GM19455 (cell line): ENCODE measurements at regions not wholly inside any gene's neighbourhood (a gene's known extent, or its start where the extent isn't known, plus 50 kb on each side); places are given as distances from the start of the nearest gene placed in this dataset.
"Not testable (repeated sequence)": the region's sequence is repeated elsewhere in the genome, so short reads cannot be mapped to it uniquely, and the experiment has no call there.

Experiments used
- ATAC-seq: cut with Tn5 transposase; IDR thresholded peaks from one replicate; pipeline ENCODE4 v1.9.1; 2021; ENCODE audit not compliant: unreplicated experiment

DNA sequence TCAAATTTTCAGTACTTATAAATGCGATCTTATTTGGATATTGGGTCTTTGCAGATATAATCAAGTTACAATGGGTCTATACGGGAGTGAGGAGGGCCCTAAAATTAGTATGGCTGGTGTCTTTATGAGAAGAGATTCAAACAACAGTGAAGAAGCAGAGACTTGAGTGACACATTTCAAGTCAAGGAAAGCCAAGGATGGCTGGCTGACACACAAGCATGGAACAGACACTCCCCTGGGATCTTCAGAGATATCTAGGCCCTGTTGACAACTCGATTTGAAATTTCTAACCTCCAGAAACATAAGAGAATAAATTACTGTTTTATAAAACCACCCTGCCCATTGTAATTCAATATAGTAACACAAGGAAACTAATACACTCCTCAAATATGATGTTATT, 1886.0 kb upstream of the PCDH7 start:
- ATAC-seq = no peak

DNA sequence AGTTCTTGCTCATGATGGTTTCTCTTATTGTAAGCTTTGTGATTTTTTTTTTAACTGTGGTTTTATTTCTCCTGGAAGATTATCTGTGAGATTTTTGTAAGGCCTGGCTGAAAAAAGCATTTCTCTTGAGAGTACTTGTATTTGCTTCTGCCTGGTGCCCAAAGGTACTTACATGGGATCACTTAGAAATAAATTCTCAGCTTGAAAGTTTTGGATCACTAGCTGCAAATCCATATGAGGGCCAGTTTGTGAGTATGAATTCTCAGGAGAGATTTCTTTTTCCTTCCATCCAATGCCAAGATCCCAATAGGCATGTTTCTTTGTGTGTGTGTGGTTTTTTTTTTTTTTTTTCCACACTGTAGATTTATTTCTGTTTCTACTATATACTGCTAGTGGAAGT, 1884.7 kb upstream of the PCDH7 start:
- ATAC-seq = no peak

DNA sequence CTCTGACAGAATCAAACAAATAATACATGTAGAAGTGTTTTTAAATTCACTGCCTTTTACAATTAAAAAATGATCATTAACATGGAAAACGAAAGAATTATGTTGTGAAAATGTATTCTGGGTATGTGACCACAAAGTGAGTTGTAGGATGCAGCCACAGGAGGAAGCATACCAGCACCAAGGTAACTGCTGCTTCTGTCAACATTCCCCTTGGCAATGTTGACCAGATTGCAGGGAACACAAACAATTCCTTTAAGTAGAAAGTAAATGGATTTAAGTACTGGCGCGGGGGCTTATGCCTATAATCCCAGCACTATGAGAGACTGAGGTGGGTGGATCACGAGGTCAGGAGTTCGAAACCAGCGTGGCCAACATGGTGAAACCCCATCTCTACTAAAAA, 1877.9 kb upstream of the PCDH7 start:
- ATAC-seq = no peak

DNA sequence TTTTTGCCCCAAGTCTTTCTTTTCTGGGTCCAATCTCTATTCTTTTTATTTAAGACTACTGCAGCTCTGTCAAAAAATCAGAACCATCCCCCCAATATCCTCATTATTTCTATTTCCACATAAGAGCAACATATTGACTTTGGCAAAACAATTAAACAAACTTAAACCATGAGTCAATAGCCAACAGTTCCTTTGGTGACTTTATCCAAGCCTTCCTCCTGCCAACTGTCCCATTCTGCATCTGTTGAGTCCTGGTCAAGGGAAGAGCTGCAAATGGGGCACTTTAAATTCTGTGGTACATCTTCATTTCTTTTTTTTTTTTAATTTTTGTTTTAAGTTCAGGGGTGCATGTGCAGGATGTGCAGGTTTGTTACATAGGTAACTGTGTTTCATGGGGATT, 1875.0 kb upstream of the PCDH7 start:
- no peak for ATAC-seq

DNA sequence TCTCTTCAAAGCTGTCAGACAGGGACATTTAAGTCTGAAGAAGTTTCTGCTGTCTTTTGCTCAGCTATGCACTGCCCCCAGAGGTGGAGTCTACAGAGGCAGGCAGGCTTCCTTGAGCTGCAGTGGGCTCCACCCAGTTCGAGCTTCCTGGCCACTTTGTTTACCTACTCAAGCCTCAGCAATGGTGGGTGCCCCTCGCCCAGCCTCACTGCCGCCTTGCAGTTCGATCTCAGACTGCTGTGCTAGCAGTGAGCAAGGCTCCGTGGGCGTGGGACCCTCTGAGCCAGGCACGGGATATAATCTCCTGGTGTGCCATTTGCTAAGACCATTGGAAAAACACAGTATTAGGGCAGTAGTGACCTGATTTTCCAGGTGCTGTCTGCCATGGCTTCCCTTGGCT, 1863.1 kb upstream of the PCDH7 start:
- ATAC-seq = not testable (repeated sequence)

DNA sequence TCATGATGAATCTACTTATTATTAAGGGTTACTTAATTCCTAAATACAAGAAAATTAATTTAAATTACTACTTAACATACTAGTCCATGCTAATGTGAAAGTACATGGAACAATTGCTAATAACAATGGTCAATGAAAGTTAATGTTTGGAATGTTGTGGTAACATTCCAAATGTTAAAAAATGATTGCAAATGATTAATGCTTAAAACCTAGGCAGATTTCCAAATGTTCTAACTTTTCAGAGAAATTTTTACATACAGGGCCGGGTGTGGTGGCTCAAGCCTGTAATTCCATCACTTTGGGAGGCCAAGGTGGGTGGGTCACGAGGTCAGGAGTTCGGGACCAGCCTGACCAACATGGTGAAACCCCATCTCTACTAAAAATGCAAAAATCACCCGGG, 1851.3 kb upstream of the PCDH7 start:
- ATAC-seq = no peak

DNA sequence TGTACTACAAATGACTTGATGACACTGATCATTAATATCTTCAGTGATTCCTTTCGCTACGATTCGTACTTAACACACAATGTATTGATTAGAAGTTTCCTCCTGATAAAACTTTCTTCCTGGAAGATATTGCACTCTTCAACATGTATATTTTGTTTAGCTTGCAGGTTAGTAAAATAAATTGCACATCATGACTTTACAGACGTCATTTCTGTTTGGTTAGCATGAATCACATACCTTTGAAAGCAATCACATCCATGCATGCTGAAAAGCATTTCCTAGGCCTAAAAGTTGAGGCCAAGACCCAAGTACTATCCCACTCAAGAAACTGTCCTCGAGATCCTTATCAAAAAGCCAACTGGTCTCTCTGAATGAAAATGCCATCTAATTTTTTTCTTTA, 1841.0 kb upstream of the PCDH7 start:
- no peak for ATAC-seq

DNA sequence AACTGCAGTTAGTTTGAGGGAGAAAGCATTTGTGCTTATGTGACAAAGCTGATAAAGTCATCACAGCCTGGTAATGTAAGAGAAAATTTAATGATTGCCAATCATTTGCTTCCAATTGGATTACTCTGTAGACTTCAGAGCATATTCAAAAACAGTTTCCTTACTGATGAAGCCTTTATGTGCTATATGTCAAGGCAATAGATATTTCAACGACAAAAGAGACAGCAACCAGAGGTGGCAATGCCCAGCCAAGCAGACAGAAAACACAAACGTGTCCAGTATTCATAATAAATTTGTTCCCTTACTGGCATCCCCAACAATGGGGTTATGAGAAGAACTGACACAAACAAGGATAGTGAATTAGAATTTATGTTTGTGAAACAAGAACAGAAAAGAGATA, 1840.3 kb upstream of the PCDH7 start:
- no peak for ATAC-seq

DNA sequence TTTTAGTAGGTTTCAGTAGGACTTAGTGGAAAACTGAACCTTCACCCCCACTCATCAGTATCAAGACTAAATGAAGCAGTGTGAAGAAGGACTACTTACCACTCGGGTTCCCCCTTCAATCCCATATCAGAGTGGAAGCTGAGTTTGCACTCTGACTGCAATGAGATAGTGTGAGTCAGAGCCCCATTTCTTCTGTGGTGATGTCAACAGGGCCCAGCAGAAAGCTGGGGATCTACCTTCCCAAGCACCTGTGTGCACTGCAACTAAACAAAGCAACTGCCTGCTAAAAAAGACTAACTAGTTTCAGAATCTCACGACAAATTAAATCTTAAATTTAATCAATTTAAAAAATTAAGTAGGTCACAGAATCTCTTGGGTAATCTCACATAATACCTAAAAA, 1837.0 kb upstream of the PCDH7 start:
- ATAC-seq = no peak

DNA sequence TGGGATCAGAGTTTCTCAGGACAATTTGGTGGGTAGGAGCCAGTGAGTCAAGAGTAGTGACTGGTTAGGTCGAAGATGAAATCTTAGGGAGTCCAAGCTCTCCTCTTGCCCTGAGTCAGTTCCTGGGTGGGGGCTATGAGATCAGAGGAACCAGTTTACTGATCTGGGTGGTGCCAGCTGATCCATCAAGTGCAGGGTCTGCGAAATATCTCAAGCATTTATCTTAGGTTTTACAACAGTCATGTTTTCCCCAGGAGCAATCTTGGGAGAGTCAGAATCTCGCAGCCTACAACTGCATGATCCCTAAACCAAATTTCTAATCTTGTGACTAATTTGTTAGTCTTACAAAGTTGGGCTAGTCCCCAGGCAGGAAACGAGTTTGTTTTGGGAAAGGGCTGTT, 1833.2 kb upstream of the PCDH7 start:
- ATAC-seq = no peak

DNA sequence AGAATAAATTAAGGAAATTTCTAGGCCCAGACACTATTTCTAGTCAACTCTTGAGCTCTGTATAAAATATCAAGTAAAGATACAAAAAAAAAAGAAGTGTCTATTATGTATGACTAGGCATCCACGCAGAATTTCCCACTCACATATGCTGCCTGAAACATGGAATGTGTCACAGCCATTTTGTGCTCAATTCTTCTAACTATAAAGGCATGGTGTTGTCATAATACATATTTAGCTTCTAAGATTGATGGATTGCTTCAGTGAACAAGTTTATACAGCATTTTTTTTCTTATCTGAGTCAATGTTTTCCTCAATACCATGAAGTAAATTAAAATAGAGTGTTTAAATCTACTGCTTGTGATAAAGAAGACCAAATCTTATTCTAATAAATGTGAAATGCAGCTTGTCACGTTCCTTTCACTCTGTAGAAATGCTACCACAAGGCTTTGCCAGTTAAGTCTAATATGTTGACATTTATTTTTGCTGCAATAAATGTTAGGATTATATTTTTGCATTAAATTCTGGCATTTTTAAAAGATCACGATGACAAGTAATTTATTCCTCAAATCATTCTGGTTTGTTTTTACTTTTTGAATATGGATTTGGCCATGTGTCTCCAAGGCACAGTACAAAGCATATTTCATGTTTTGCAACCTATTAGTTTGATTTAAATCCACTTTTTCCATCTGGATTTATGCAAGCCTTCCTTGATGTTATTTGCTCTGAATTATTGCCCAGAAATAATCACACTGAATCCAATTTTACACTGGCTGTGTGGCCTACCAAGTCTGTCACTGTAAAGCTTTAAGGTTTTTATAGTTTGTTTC, 1829.0 kb upstream of the PCDH7 start:
- no peak for ATAC-seq

DNA sequence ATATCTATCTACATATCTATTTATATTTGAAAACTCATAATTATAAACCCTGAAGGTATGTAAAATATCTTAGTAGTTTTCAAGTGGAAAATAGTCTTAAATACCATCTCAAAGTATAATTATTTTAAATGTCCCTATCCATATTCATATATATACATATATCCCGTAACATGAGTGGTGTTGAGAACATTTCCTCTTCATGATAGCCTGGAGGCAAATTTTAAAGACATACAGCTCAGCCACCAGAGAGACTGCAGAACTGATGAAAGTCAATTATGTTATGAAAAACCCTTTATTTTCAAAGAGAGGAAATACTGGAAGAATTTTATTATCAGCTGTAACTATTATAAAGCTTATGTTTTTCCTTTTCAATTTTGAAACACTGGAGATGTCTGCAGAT, 1806.7 kb upstream of the PCDH7 start:
- no peak for ATAC-seq

DNA sequence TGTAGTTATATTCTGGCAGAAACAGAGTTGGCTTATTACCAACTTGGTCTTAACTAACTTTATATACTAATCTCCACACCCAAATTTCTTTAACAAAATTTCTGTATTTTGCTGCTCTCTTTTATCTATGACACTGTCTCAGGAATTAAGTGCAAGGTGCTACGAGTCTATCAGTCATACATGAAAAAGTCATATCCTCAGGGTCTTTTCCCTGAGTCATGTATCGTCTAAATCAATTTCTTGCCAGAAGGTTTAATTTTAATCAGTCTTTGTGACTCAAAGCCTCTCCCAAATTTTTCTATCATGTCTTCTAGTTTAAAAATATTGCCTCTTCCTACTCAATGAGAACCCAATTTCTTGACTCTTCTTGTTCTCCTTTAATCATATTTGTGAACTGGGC, 1803.6 kb upstream of the PCDH7 start:
- no peak for ATAC-seq

DNA sequence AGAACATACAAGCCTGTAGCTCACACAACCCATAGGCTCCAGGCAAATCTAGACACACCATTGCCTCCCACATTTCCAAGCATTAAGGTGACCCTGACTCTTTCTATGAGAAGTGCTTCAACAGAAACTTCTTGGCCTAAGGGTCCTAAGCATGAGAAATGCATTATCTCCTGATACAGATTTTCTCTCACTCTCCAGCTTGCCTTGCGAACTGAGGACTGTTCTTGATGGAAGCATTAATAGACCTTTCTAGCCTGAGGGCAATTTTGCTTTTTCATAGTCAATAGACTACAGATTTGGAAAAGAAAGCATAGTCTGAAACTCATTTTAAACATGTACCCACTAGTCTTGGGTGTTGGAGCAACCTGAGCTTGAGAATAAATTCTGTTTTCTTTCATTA, 1801.3 kb upstream of the PCDH7 start:
- ATAC-seq = no peak

DNA sequence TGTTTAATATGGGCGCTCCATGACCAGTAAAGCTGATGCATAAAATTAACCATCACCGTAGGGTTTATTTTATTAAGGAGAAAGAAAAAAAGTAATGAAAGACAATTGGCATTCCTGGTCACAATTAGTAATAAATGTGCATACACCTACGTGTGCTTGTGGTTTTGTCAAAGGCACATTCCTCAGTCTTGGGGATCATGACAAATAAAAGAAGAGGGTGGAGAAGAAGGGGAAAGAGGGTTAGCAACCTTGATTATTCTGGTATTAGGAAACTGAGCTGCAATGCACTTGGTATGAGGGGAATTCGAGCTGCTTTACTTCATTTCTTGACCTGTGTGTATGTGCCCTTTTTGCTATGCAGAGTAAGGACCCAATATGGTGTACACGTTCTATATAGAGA, 1798.3 kb upstream of the PCDH7 start:
- no peak for ATAC-seq

DNA sequence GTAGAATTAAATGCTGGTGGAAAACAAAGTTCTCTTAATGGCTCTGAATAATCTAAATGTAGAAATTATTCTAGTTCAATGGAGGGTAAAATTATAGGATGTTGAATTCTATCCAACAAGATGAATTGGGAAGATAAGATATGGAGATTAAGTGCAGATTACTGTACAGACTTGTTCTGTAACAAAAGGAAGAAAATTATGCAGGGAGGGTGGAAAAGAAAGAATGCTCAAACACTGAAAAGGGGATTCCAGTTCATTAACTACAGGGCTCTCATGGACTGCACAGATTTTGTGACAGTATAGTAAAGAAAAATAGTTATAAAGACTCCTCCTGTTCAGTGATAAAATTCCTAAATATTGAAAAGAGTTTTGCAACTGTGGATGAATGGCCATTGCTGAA, 1794.0 kb upstream of the PCDH7 start:
- ATAC-seq = no peak

DNA sequence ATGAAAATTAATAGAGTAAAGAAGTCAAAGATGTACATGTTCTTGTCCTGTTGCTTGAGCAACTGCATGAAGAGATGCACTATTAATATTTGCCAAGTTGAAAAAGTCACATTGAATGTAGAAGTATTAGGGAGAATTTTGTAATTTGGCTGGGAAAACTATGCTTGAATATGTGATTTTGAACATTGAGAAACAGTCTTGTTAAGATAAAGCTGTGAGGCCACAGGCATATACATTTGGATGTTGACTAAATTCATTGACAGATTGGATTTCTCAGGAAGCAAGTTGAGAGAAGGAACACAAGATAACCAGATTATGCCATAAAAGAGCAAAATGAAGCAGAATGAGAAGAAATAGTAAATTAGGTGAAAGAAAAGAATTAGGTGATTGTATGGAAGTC, 1777.5 kb upstream of the PCDH7 start:
- no peak for ATAC-seq

DNA sequence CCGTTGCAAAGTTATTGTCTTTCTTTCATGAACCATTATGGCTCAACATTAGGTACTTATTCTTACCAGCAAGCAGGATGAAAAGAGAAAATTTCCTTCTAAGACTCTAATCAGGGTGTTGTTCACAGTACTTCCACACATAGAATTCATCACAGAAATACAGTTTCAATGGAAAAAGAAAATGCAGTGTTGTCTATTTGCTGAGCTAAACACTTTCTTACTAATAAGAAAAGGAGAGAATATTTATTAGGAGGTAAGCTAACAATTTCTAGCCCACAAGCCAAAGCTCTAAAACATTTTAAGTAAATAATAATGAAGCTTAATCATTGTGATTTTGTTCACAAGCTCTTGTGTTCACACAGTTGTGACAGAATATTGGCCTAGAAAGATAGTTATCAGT, 1772.8 kb upstream of the PCDH7 start:
- no peak for ATAC-seq

DNA sequence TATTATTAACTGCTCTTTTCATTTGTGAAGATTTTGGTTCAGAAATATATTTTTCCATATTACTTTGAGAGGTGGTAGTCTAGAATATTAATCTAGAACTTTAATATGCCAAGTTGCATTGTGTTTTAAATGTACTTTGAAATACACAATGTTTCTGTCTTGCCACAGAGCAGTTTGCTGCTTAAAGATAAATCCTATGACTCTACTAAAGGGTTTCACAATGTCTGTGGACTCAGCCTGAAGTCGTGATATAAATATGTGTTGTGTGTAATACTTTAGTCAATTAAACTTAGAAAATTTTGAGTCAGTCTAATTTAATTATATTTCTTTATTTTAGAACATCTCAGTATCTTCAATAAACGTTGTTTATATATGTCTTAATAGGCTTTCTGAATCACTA, 1771.7 kb upstream of the PCDH7 start:
- no peak for ATAC-seq

DNA sequence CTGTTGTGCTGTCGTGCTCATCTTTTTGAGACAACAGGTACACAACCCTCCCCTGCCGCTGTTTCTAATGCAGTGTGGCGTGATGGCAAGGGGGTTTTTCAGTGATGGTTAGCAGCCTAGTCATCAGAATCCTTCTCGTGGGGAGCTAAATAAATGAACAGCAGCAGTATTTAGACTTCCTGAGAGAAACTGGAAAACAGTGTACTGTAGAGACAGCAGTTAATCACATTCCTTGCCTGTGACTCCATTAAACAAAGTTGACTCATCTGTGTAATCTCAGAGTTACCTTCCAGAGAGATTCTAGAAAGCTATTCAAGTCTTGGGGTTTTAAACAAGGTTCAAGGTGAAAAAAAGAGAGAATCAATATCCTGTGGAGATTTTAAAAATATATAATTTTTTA, 1753.2 kb upstream of the PCDH7 start:
- ATAC-seq = no peak

DNA sequence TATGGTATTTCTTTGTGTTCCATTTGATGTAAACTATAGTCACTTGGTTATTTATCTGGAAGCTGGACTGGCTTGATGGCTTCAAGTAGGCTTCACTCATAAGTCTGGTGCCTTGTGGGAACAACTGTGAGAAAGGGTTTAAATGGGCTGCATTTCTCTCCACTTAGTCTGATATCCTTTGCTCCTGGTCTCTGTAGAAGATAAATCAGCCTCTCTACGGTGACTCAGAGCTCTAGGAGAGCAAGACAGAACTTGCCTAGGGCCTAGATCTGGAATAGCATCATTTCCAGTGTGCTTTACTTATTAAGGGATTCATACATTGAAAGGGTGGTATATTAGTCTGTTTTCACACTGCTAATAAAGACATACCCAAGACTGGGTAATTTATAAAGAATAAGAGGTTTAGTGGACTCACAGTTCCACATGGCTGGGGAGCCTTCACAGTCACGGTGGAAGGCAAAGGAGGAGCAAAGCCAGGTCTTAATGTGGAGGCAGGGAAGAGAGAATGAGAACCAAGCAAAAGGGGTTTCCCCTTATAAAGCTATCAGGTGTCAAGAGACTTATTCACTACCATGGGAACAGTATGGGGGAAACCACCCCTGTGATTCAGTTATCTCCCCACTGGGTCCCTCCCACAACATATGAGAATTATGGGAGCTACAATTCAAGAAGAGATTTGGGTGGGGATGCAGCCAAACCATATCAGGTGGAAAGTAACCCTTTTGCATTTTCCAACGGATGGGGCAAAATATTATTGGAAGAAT, 1746.4 kb upstream of the PCDH7 start:
- no peak for ATAC-seq

DNA sequence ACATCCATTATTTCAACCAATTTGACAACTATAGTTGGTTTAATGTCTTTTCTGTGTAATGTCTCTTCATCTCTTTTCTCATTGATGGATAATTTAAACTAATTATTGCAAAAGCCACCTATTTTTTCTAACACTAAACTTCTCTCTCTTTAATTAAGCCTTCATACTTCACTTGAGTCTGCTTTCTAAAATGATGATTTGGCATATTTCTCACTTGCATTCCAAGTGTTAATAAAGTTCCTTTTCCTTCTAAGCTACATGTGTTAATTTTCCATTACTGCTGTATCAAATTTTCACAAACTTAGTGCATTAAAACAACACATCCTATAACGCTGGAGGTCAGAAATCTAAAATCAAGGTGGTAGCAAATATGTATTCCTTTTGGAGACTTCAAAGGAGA, 1743.8 kb upstream of the PCDH7 start:
- no peak for ATAC-seq

DNA sequence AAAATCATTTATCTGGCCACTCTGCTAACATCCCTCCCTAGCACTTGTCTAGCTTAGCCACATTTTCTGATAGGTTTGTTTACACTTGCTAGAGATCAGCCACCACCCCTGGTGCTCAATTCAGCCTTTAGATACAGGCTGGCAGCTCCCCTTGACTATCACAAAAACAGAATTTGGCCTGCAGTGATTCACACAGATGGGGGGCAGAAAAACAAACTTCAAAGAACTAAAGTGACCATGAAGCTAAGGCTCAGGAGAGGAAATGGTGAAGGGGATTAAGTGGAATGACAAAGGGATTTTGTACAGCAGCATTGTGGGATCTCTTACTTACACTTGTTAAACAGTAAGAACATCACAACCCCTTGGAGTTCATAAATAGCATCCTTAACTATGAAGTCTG, 1718.0 kb upstream of the PCDH7 start:
- ATAC-seq = no peak
